HCT116 (cell line): ENCODE measurements at regions not wholly inside any gene's neighbourhood (a gene's known extent, or its start where the extent isn't known, plus 50 kb on each side); places are given as distances from the start of the nearest gene placed in this dataset.

Experiments
- ATAC-seq: fragments of 200-7000 bp; cut with Tn5 transposase; 2 replicates; pipeline ENCODE4 v1.9.1; 2020; ENCODE audit warnings: mild to moderate bottlenecking, moderate library complexity
- BruUV-seq: library from RNA; stranded (reverse); fragments of 400-500 nt; replicated peaks from 2 replicates; lab custom pipeline; 2021; lab: Mats Ljungman, UMichigan
- CTCF ChIA-PET: fragments of 300-600 bp; sonication (Branson Sonifier 250); formaldehyde crosslinking; loops from one replicate; lab custom pipeline; 2021; ENCODE audit warnings: antibody characterized with exemption; lab: Charles Lee
- POLR2A ChIA-PET: fragments of 300-600, 350-600 bp; sonication (Branson Sonifier 250); formaldehyde crosslinking; loops from one replicate; lab custom pipeline; 2021; ENCODE audit warnings: antibody characterized with exemption; lab: Charles Lee
- RAD21 ChIA-PET, 2 experiments: fragments of 300-600 bp; sonication (Branson Sonifier 250); formaldehyde crosslinking; loops; one replicate each; lab custom pipeline; 2023; ENCODE audit warnings: low total read pairs in 2 of 2; ENCODE audit not compliant: uncharacterized antibody in 2 of 2, unreplicated experiment in 2 of 2, low non-redundant PET in 1 of 2; lab: Charles Lee
- DNase-seq: peaks from one replicate; pipeline ENCODE4 v3.0.0-alpha.2; 2010; ENCODE audit warnings: low read depth, low spot score
- H2AFZ ChIP-seq: fragments of 200-600 bp; shearing (Covaris generic), sonication (generic); 2 replicates; pipeline ENCODE4 v1.6.1; 2017; ENCODE audit warnings: low read depth, mixed run types, mixed read lengths, antibody characterized with exemption, low read length; ENCODE audit not compliant: poor library complexity, severe bottlenecking
- H3K27ac ChIP-seq: 2 replicates; pipeline ENCODE4 v1.5.1; 2012; ENCODE audit warnings: low read depth, low read length
- H3K27me3 ChIP-seq: fragments of 200-600 bp; sonication (generic); 2 replicates; pipeline ENCODE4 v1.6.1; 2016; ENCODE audit warnings: mixed run types, low read length, mixed read lengths; ENCODE audit not compliant: insufficient read depth
- H3K36me3 ChIP-seq, 2 experiments: fragments of 200-500 bp in 1 of 2; fragments of 200-600 bp in 1 of 2; sonication (Bioruptor generic) in 1 of 2; sonication (generic) in 1 of 2; 2 replicates each; pipeline versions ENCODE4 v1.5.1 to v1.6.1; 2014 to 2016; ENCODE audit warnings: low read length in 2 of 2, inconsistent platforms in 1 of 2, mixed read lengths in 1 of 2, mixed run types in 1 of 2; ENCODE audit not compliant: insufficient read depth in 2 of 2, control insufficient read depth in 1 of 2
- H3K4me1 ChIP-seq, 2 experiments: fragments of 200-600 bp in 1 of 2; sonication (generic) in 1 of 2; 2 replicates each; pipeline versions ENCODE4 v1.5.1 to v1.6.1; 2012 to 2017; ENCODE audit warnings: low read length in 2 of 2, inconsistent platforms in 1 of 2, mild to moderate bottlenecking in 1 of 2, mixed read lengths in 1 of 2, mixed run types in 1 of 2, moderate library complexity in 1 of 2; ENCODE audit not compliant: insufficient read depth in 2 of 2, control insufficient read depth in 1 of 2
- H3K4me2 ChIP-seq: fragments of 200-600 bp; sonication (generic); 2 replicates; pipeline ENCODE4 v1.6.1; 2017; ENCODE audit warnings: mixed run types, low read length, mixed read lengths
- H3K4me3 ChIP-seq, 2 experiments: fragments of 200-600 bp in 1 of 2; sonication (generic) in 1 of 2; replicated peaks in 1 of 2; 2 replicates each; pipeline ENCODE4 v1.5.1; 2011 to 2016; ENCODE audit warnings: low read length in 2 of 2, control low read depth in 1 of 2, low read depth in 1 of 2, mild to moderate bottlenecking in 1 of 2, mixed read lengths in 1 of 2, mixed run types in 1 of 2
- H3K79me2 ChIP-seq: fragments of 200-600 bp; sonication (generic); 2 replicates; pipeline ENCODE4 v1.6.1; 2017; ENCODE audit warnings: mild to moderate bottlenecking, mixed run types, low read length, moderate library complexity, mixed read lengths; ENCODE audit not compliant: insufficient read depth
- H3K9ac ChIP-seq: fragments of 200-600 bp; sonication (generic); 2 replicates; pipeline ENCODE4 v1.6.1; 2016; ENCODE audit warnings: low read length, mixed read lengths
- H3K9me2 ChIP-seq: fragments of 200-600 bp; sonication (generic), shearing (Covaris generic); 2 replicates; pipeline ENCODE4 v1.6.1; 2017; ENCODE audit warnings: mixed run types, mild to moderate bottlenecking, moderate library complexity; ENCODE audit not compliant: insufficient read depth
- H3K9me3 ChIP-seq, 2 experiments: fragments of 200-500 bp in 1 of 2; fragments of 200-600 bp in 1 of 2; sonication (Bioruptor generic) in 1 of 2; sonication (generic) in 1 of 2; 2 replicates each; pipeline ENCODE4 v1.6.1; 2014 to 2017; ENCODE audit warnings: low read length in 2 of 2, mixed read lengths in 2 of 2, inconsistent platforms in 1 of 2, low read depth in 1 of 2, mild to moderate bottlenecking in 1 of 2, mixed run types in 1 of 2, moderate library complexity in 1 of 2; ENCODE audit not compliant: control insufficient read depth in 1 of 2, insufficient read depth in 1 of 2
- H4K20me1 ChIP-seq: fragments of 200-600 bp; sonication (generic), shearing (Covaris generic); 2 replicates; pipeline ENCODE4 v1.6.1; 2017; ENCODE audit warnings: mixed run types, mild to moderate bottlenecking, moderate library complexity; ENCODE audit not compliant: insufficient read depth
- ELF1 ChIP-seq: IDR thresholded peaks from 2 replicates; pipeline ENCODE4 v1.6.1; 2012; ENCODE audit warnings: low read depth, borderline replicate concordance
- FOSL1 ChIP-seq: IDR thresholded peaks from 2 replicates; pipeline ENCODE4 v1.6.1; 2012; ENCODE audit warnings: low read depth
- RAD21 ChIP-seq: IDR thresholded peaks from 2 replicates; pipeline ENCODE4 v1.6.1; 2012; ENCODE audit warnings: low read depth, mild to moderate bottlenecking
- REST ChIP-seq: IDR thresholded peaks from 2 replicates; pipeline ENCODE4 v1.6.1; 2012; ENCODE audit warnings: low read depth
- SIN3A ChIP-seq: IDR thresholded peaks from 2 replicates; pipeline ENCODE4 v1.6.1; 2012; ENCODE audit warnings: low read depth
- YY1 ChIP-seq: IDR thresholded peaks from 2 replicates; pipeline ENCODE4 v1.6.1; 2011; ENCODE audit warnings: low read length, low read depth, moderate library complexity, mild to moderate bottlenecking; ENCODE audit not compliant: insufficient replicate concordance; ENCODE audit errors: extremely low read depth
- ZNF274 ChIP-seq: fragments of 200-500 bp; sonication (Bioruptor generic); IDR thresholded peaks from 2 replicates; pipeline ENCODE4 v1.6.1; 2014; ENCODE audit warnings: mild to moderate bottlenecking, low read depth, low read length, inconsistent platforms
- intact Hi-C: fragments of 100-400 bp; cut with micrococcal nuclease; formaldehyde crosslinking; loops from 2 replicates; pipeline ENCODE4 v1.10.0; 2022

GRCh38 chr3:177753451-177754155 is 556.3 kb upstream of the TBL1XR1 start (continued):
- TF ChIP-seq REST (no peak), SIN3A (no peak), ELF1 (no peak), RAD21 (no peak), ZNF274 (no peak)

GRCh38 chr3:177754508-177754921 is 557.2 kb upstream of the TBL1XR1 start:
- Histone ChIP-seq H3K27ac (no peak overlapping the region), H2AFZ (no peak overlapping the region), H3K4me3 (no peak overlapping the region), H4K20me1 (no peaks in the 10 kb centered on the region), H3K4me1 (peaks cover 0 to 10% of the 10 kb centered on the region in 2 experiments; a peak in 1 of 4 replicates), H3K79me2 (no peaks in the 10 kb centered on the region), H3K9ac (no peak overlapping the region), H3K9me2 (no peaks in the 10 kb centered on the region), H3K27me3 (no peaks in the 10 kb centered on the region), H3K4me2 (no peak overlapping the region), H3K9me3 (no peaks in the 10 kb centered on the region), H3K36me3 (no peaks in the 10 kb centered on the region)
- ChIA-PET CTCF (no interaction called here), RAD21 (no interaction called here), POLR2A (interaction anchor here (0.6 kb wide), 1 partner anchor 70 kb away, joined by 3 read pairs; no protein-coding TSS in a partner anchor)
- intact Hi-C loops = no loop called here
- DNase-seq (no peak), ATAC-seq (no peak)
- TF ChIP-seq ELF1 = no peak
- TF ChIP-seq FOSL1 = no peak
- TF ChIP-seq REST = no peak
- no peak for TF ChIP-seq YY1
- no TSS peak for BruUV-seq
